ENCODE measurements at regions not wholly inside any gene's neighbourhood (a gene's known extent, or its start where the extent isn't known, plus 50 kb on each side); places are given as distances from the start of the nearest gene placed in this dataset.
"Not testable (repeated sequence)": the region's sequence is repeated elsewhere in the genome, so short reads cannot be mapped to it uniquely, and the experiment has no call there.

GRCh38 chr17:30663727-30664455, 160.6 kb downstream of the CRLF3 start:
- not testable (repeated sequence) for TF ChIP-seq CTCF, POLR2A, POLR2AphosphoS5 (IDR thresholded peaks at IDR 0.05)
